ENCODE measurements at regions not wholly inside any gene's neighbourhood (a gene's known extent, or its start where the extent isn't known, plus 50 kb on each side); places are given as distances from the start of the nearest gene placed in this dataset.

GRCh38 chr18:30888344-30888743, 154.2 kb downstream of the DSC3 start:
- TF ChIP-seq GATA2 (IDR thresholded peaks at IDR 0.05; ENCODE audit: low read depth, low read length) = no peak
- no peak for TF ChIP-seq GATA3 (IDR thresholded peaks at IDR 0.05; ENCODE audit: low read depth, low read length)

All from SH-SY5Y (cell line).